IPS-20b (cell line): ENCODE measurements at regions not wholly inside any gene's neighbourhood (a gene's known extent, or its start where the extent isn't known, plus 50 kb on each side); places are given as distances from the start of the nearest gene placed in this dataset.
"Not testable (repeated sequence)": the region's sequence is repeated elsewhere in the genome, so short reads cannot be mapped to it uniquely, and the experiment has no call there.

Experiments
- H3K27ac ChIP-seq: one replicate; pipeline ENCODE4 v1.5.1; 2013; ENCODE audit warnings: low read length
- H3K27me3 ChIP-seq: 2 replicates; pipeline ENCODE4 v1.6.1; 2013; ENCODE audit warnings: mild to moderate bottlenecking, low read length, inconsistent platforms; ENCODE audit not compliant: insufficient read depth
- H3K36me3 ChIP-seq: 2 replicates; pipeline ENCODE4 v1.6.1; 2013; ENCODE audit warnings: low read depth, mild to moderate bottlenecking, inconsistent platforms, low read length, moderate library complexity; ENCODE audit not compliant: insufficient read depth
- H3K4me1 ChIP-seq: 2 replicates; pipeline ENCODE4 v1.6.1; 2013; ENCODE audit warnings: mild to moderate bottlenecking, control low read depth, inconsistent platforms, low read length, moderate library complexity; ENCODE audit not compliant: insufficient read depth
- H3K4me3 ChIP-seq: 2 replicates; pipeline ENCODE4 v1.5.1; 2013; ENCODE audit warnings: mild to moderate bottlenecking, low read length, inconsistent platforms
- H3K9ac ChIP-seq: 2 replicates; pipeline ENCODE4 v1.6.1; 2013; ENCODE audit warnings: low read depth, mild to moderate bottlenecking, inconsistent platforms, low read length, moderate library complexity
- H3K9me3 ChIP-seq: 2 replicates; pipeline ENCODE4 v1.6.1; 2013; ENCODE audit warnings: mild to moderate bottlenecking, low read depth, low read length, inconsistent platforms; ENCODE audit not compliant: insufficient read depth

- Histone ChIP-seq H3K4me3 (no peak overlapping the region), H3K27me3 (no peaks in the 10 kb centered on the region), H3K4me1 (no peaks in the 10 kb centered on the region; the same call in 1 of the 2 replicates)
Measured at GRCh38 chrX:139475432-139475831, 55.1 kb upstream of the F9 start.

GRCh38 chrX:139461945-139462344 lies 68.6 kb upstream of the F9 start:
- not testable (repeated sequence) for H3K4me1 ChIP-seq, H3K27ac ChIP-seq, H3K27me3 ChIP-seq, H3K9me3 ChIP-seq, H3K9ac ChIP-seq, H3K4me3 ChIP-seq, H3K36me3 ChIP-seq

More at GRCh38 chrX:139475432-139475831, 55.1 kb upstream of the F9 start:
- no peak overlapping the region for H3K9ac ChIP-seq
- H3K9me3 ChIP-seq: no peaks in the 10 kb centered on the region
- H3K27ac ChIP-seq: no peak overlapping the region
- H3K36me3 ChIP-seq: no peaks in the 10 kb centered on the region

DNA sequence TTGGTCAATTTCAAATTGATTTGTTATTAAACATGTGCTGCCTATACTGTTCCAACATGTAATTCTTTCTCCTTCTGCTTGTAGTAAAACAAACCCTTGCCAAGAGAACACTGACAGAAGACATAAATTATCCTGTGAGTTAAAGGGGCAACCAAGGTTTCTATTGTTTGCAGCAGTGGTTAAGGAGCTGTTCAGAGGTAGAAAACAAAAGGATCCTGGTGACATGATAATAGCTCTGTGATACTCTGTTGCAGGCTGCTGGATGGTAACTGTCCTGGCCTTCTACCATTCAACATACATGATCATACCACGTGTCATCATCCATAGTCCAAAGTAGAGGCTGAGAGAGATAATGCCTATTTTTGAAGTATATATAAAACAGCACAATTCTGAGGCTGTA lies 75.8 kb upstream of the F9 start:
- H3K9me3 ChIP-seq: no peaks in the 10 kb centered on the region
- H3K4me1 ChIP-seq: no peaks in the 10 kb centered on the region
- no peak overlapping the region for H3K4me3 ChIP-seq
- no peaks in the 10 kb centered on the region for H3K36me3 ChIP-seq
- H3K9ac ChIP-seq: no peak overlapping the region
- H3K27me3 ChIP-seq: no peaks in the 10 kb centered on the region
- no peak overlapping the region for H3K27ac ChIP-seq

DNA sequence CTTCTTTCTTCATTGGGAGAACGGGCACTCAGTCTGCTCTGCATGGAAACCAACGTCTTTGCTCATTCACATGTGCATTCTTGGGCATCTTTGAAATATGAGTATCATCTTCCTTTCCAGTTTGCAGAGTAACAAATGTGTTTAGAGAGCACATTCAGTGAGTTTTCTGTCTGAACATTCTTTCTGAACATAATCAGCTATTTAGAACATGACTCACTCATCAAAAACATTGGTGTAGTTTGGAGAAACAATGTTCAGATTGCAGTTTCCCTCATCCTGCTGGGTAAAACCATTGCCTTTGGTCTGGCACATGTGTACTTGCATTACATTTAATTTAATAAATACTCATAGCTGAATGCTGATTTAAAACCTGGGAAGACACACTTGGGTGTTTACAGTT lies 81.5 kb upstream of the F9 start:
- H3K4me3 ChIP-seq: no peak overlapping the region
- no peaks in the 10 kb centered on the region for H3K9me3 ChIP-seq
- H3K4me1 ChIP-seq: no peaks in the 10 kb centered on the region
- no peak overlapping the region for H3K9ac ChIP-seq
- H3K36me3 ChIP-seq: no peaks in the 10 kb centered on the region
- H3K27me3 ChIP-seq: no peaks in the 10 kb centered on the region
- no peak overlapping the region for H3K27ac ChIP-seq

DNA sequence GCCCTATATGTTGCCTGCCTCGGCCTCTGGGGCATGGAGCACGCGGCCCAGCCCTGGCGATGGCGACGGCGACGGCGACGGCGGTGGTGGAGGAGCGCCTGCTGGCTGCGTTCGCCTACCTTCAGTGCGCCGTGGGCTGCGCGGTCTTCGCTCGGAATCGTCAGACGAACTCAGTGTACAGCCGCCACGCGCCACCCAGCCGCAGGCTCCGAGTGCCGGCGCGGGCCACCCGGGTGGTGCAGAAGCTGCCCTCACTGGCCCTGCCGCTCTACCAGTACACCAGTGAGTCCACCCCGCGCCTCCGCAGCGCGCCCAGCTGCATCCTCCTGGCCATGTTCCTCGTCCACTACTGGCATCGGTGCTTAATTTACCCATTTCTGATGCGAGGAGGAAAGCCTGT lies 83.7 kb upstream of the F9 start:
- H3K36me3 ChIP-seq: no peaks in the 10 kb centered on the region
- H3K27me3 ChIP-seq: no peaks in the 10 kb centered on the region
- H3K4me3 ChIP-seq: no peak overlapping the region
- H3K27ac ChIP-seq: no peak overlapping the region
- no peaks in the 10 kb centered on the region for H3K4me1 ChIP-seq
- no peaks in the 10 kb centered on the region for H3K9me3 ChIP-seq
- H3K9ac ChIP-seq: no peak overlapping the region

DNA sequence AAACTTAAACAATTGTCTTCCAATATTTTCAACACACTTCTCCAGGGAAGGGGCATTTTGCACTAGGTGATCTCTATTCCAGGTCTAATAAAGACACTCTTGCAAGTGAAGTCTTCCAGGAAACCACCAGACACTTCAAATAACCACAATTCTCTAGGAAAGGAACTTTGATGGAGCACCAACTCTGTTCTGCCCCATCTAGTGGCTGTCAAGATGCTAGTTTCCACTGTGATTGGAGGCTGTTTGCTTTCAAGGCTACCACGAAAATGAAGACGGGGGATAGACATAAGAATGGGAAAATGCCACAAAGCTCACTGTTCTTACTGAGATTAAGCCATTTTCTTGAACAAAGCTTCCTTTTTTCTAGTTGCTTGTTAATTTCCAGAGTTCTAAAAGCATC lies 100.6 kb upstream of the F9 start:
- H3K9me3 ChIP-seq: no peaks in the 10 kb centered on the region
- no peak overlapping the region for H3K27ac ChIP-seq
- H3K4me1 ChIP-seq: no peaks in the 10 kb centered on the region
- no peak overlapping the region for H3K9ac ChIP-seq
- no peaks in the 10 kb centered on the region for H3K36me3 ChIP-seq
- no peak overlapping the region for H3K4me3 ChIP-seq
- no peaks in the 10 kb centered on the region for H3K27me3 ChIP-seq

- Histone ChIP-seq H3K4me3 (no peak overlapping the region), H3K27ac (no peak overlapping the region)
Measured at GRCh38 chrX:139423186-139423585, 107.4 kb upstream of the F9 start.

GRCh38 chrX:139398258-139398657 lies 132.3 kb upstream of the F9 start:
- H3K4me1 ChIP-seq, H3K27me3 ChIP-seq, H3K36me3 ChIP-seq, H3K4me3 ChIP-seq, H3K9me3 ChIP-seq, H3K27ac ChIP-seq, H3K9ac ChIP-seq: not testable (repeated sequence)

More at GRCh38 chrX:139423186-139423585, 107.4 kb upstream of the F9 start:
- H3K9me3 ChIP-seq: no peaks in the 10 kb centered on the region
- no peak overlapping the region for H3K9ac ChIP-seq
- no peaks in the 10 kb centered on the region for H3K4me1 ChIP-seq
- no peaks in the 10 kb centered on the region for H3K36me3 ChIP-seq
- no peaks in the 10 kb centered on the region for H3K27me3 ChIP-seq

DNA sequence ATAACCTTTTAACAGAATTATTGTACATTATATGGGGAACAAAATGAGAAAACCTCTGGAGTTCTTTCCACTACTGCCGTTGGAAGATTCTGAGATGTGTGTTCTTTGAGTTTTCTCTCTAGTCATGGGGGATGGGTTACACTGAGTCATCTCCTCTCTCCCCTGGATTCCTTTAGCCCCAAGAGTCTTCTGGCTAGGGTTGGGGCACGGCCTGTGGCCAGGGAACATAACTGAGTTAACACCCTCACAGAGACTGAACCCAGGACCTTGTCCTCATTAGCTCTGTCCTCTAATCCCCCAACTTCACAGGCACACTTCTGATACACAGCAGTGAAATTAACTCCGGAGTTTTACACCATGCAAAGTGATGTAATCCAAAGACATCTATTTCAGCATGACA lies 142.3 kb upstream of the F9 start:
- Histone ChIP-seq H3K27me3 (no peaks in the 10 kb centered on the region), H3K9ac (no peak overlapping the region)

DNA sequence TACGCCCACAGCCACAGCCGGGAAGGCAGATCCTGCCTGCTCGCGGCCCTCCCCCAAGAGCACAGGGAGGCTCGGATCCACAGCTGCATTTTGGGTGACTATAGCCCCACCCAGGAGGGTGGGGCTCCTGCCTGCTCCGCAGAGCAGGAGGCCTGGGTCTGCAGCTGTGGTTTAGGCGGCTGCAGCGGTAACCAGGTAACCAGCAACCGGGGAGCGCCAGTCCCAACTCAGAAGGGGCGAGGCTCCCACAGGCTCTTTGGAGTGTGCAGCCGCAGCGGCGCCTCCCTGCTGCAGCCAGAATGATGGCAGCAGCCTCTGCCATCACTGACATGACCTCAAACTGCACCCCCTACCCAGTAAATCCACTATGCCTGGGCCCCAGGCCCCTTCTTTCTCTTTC lies 148.0 kb upstream of the F9 start:
- Histone ChIP-seq H3K4me3 (no peak overlapping the region), H3K27me3 (no peaks in the 10 kb centered on the region), H3K9ac (no peak overlapping the region), H3K9me3 (no peaks in the 10 kb centered on the region), H3K27ac (no peak overlapping the region), H3K4me1 (no peaks in the 10 kb centered on the region), H3K36me3 (no peaks in the 10 kb centered on the region)

More for the DNA sequence above, 142.3 kb upstream of the F9 start:
- no peak overlapping the region for H3K4me3 ChIP-seq
- no peaks in the 10 kb centered on the region for H3K36me3 ChIP-seq
- peaks cover 3% of the 10 kb centered on the region; the same call in 1 of the 2 replicates for H3K4me1 ChIP-seq
- H3K9me3 ChIP-seq: no peaks in the 10 kb centered on the region
- no peak overlapping the region for H3K27ac ChIP-seq

DNA sequence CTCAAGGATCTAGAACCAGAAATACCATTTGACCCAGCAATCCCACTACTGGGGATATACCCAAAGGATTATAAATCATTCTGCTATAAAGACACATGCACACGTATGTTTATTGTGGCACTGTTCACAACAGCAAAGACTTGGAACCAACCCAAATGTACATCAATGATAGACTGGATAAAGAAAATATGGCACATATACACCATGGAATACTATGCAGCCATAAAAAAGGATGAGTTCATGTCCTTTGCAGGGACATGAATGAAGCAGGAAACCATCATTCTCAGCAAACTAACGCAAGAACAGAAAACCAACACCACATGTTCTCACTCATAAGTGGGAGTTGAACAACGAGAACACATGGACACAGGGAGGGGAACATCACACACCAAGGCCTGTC lies 154.0 kb upstream of the F9 start:
- not testable (repeated sequence) for H3K9me3 ChIP-seq, H3K9ac ChIP-seq, H3K27me3 ChIP-seq, H3K36me3 ChIP-seq, H3K27ac ChIP-seq, H3K4me1 ChIP-seq, H3K4me3 ChIP-seq

GRCh38 chrX:139360356-139360755 lies 170.2 kb upstream of the F9 start:
- H3K9ac ChIP-seq: no peak overlapping the region
- H3K27me3 ChIP-seq: no peaks in the 10 kb centered on the region
- H3K4me1 ChIP-seq: no peaks in the 10 kb centered on the region
- H3K27ac ChIP-seq: no peak overlapping the region
- no peak overlapping the region for H3K4me3 ChIP-seq
- no peaks in the 10 kb centered on the region for H3K36me3 ChIP-seq
- H3K9me3 ChIP-seq: no peaks in the 10 kb centered on the region

DNA sequence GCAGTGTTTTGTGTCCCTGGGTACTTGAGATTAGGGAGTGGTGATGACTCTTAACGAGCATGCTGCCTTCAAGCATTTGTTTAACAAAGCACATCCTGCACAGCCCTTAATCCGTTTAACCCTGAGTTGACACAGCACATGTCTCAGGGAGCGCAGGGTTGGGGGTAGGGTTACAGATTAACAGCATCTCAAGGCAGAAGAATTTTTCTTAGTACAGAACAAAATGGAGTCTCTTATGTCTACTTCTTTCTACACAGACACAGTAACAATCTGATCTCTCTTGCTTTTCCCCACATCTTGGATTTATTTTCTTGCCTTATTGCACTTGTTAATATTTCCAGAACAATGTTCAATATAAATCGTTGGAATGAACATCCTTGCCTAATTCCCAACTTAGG lies 187.9 kb upstream of the F9 start:
- H3K9ac ChIP-seq, H3K9me3 ChIP-seq, H3K4me1 ChIP-seq, H3K36me3 ChIP-seq, H3K27me3 ChIP-seq, H3K4me3 ChIP-seq, H3K27ac ChIP-seq: not testable (repeated sequence)
